ENCODE measurements at regions not wholly inside any gene's neighbourhood (a gene's known extent, or its start where the extent isn't known, plus 50 kb on each side); places are given as distances from the start of the nearest gene placed in this dataset.

- H3K4me2 ChIP-seq: no peak overlapping the region
Measured at GRCh38 chr7:106773228-106773627, 91.9 kb upstream of the PIK3CG start.

DNA sequence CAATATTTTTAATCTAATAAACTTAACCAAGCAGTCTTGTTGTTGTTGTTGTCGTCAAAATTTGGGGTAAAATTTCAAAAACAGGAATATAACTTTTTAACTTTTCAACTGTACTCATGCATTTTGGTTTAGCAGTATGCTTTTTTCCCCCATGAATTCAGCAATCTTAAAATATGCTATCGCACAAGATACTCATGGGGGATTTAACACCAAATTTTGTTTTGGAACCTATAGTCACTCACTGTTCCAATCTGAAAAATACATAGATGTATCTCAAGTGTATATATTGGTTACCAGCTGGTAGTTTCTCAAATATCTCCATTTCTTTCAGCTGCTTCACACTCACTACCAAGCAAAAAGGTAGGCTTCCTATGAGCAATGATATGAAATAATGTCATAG is 91.4 kb upstream of the PIK3CG start:
- H3K27me3 ChIP-seq (ENCODE audit: insufficient read depth): no peaks in the 10 kb centered on the region
- Mint-ChIP-seq H3K36me3 (ENCODE audit: low read depth) (no peaks in the 10 kb centered on the region), H3K9me3 (no peaks in the 10 kb centered on the region), H3K4me3 (no peak overlapping the region), H3K4me1 (peaks cover 4% of the 10 kb centered on the region; the same call in 1 of the 3 replicates), H3K27ac (no peak overlapping the region), H3K27me3 (ENCODE audit: insufficient read depth, low read depth, poor library complexity) (peaks cover 1% of the 10 kb centered on the region)
- no peak for ATAC-seq
- no peaks in the 10 kb centered on the region for H3K9me2 ChIP-seq (ENCODE audit: insufficient read depth)
- no peaks in the 10 kb centered on the region for H3K36me3 ChIP-seq (ENCODE audit: insufficient read depth)
- H3K4me3 ChIP-seq: no peak overlapping the region
- DNase-seq (ENCODE audit: low spot score): no peak
- no peak overlapping the region for H2AFZ ChIP-seq
- no peaks in the 10 kb centered on the region for H3K4me1 ChIP-seq (ENCODE audit: insufficient read depth)
- H3F3A ChIP-seq (replicated peaks; ENCODE audit: low read depth): no peaks in the 10 kb centered on the region
- H3K79me2 ChIP-seq (replicated peaks; ENCODE audit: insufficient read depth): no peaks in the 10 kb centered on the region
- no peaks in the 10 kb centered on the region for H4K20me1 ChIP-seq (replicated peaks; ENCODE audit: insufficient read depth)
- no peak overlapping the region for H3K27ac ChIP-seq (ENCODE audit: low read depth)
- H3K4me2 ChIP-seq: no peak overlapping the region
- TF ChIP-seq JUNB (IDR thresholded peaks at IDR 0.05; ENCODE audit: unreplicated experiment) (no peak), ZNF114 (CRISPR knock-in tag; IDR thresholded peaks at IDR 0.05) (no peak), ZNF462 (CRISPR knock-in tag; IDR thresholded peaks at IDR 0.05) (no peak), ZNF331 (CRISPR knock-in tag; IDR thresholded peaks at IDR 0.05; ENCODE audit: low read depth) (no peak), STAT1 (IDR thresholded peaks at IDR 0.05; ENCODE audit: unreplicated experiment) (no peak), CREB1 (CRISPR knock-in tag; IDR thresholded peaks at IDR 0.05; ENCODE audit: low read depth) (no peak), EZH2phosphoT487 (IDR thresholded peaks at IDR 0.05; ENCODE audit: unreplicated experiment) (no peak), POLR2AphosphoS5 (IDR thresholded peaks at IDR 0.05; ENCODE audit: low read depth) (no peak), ETS1 (IDR thresholded peaks at IDR 0.05) (no peak)
- TF ChIP-seq, protein P1, sequence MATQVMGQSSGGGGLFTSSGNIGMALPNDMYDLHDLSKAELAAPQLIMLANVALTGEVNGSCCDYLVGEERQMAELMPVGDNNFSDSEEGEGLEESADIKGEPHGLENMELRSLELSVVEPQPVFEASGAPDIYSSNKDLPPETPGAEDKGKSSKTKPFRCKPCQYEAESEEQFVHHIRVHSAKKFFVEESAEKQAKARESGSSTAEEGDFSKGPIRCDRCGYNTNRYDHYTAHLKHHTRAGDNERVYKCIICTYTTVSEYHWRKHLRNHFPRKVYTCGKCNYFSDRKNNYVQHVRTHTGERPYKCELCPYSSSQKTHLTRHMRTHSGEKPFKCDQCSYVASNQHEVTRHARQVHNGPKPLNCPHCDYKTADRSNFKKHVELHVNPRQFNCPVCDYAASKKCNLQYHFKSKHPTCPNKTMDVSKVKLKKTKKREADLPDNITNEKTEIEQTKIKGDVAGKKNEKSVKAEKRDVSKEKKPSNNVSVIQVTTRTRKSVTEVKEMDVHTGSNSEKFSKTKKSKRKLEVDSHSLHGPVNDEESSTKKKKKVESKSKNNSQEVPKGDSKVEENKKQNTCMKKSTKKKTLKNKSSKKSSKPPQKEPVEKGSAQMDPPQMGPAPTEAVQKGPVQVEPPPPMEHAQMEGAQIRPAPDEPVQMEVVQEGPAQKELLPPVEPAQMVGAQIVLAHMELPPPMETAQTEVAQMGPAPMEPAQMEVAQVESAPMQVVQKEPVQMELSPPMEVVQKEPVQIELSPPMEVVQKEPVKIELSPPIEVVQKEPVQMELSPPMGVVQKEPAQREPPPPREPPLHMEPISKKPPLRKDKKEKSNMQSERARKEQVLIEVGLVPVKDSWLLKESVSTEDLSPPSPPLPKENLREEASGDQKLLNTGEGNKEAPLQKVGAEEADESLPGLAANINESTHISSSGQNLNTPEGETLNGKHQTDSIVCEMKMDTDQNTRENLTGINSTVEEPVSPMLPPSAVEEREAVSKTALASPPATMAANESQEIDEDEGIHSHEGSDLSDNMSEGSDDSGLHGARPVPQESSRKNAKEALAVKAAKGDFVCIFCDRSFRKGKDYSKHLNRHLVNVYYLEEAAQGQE (IDR thresholded peaks at IDR 0.05; ENCODE audit: unreplicated experiment): no peak

More at GRCh38 chr7:106773228-106773627, 91.9 kb upstream of the PIK3CG start:
- no peak overlapping the region for H3K27ac ChIP-seq (ENCODE audit: low read depth)
- ATAC-seq (no peak), DNase-seq (ENCODE audit: low spot score) (peak; percentile 27)
- Mint-ChIP-seq H3K36me3 (ENCODE audit: low read depth) (no peaks in the 10 kb centered on the region), H3K4me3 (no peak overlapping the region), H3K9me3 (no peaks in the 10 kb centered on the region), H3K4me1 (peaks cover 4% of the 10 kb centered on the region; the same call in 1 of the 3 replicates), H3K27ac (no peak overlapping the region), H3K27me3 (ENCODE audit: insufficient read depth, low read depth, poor library complexity) (peaks cover 1% of the 10 kb centered on the region)
- no peaks in the 10 kb centered on the region for H4K20me1 ChIP-seq (replicated peaks; ENCODE audit: insufficient read depth)
- no peaks in the 10 kb centered on the region for H3K36me3 ChIP-seq (ENCODE audit: insufficient read depth)
- H3K4me3 ChIP-seq: no peak overlapping the region
- H3K9me2 ChIP-seq (ENCODE audit: insufficient read depth): no peaks in the 10 kb centered on the region
- H2AFZ ChIP-seq: no peak overlapping the region
- no peaks in the 10 kb centered on the region for H3K79me2 ChIP-seq (replicated peaks; ENCODE audit: insufficient read depth)
- H3F3A ChIP-seq (replicated peaks; ENCODE audit: low read depth): no peaks in the 10 kb centered on the region
- no peaks in the 10 kb centered on the region for H3K4me1 ChIP-seq (ENCODE audit: insufficient read depth)
- H3K27me3 ChIP-seq (ENCODE audit: insufficient read depth): no peaks in the 10 kb centered on the region
- TF ChIP-seq ZNF114 (CRISPR knock-in tag; IDR thresholded peaks at IDR 0.05): no peak
- no peak for TF ChIP-seq NANOG (IDR thresholded peaks at IDR 0.05; ENCODE audit: borderline replicate concordance)
- no peak for TF ChIP-seq EZH2phosphoT487 (IDR thresholded peaks at IDR 0.05; ENCODE audit: unreplicated experiment)
- no peak for TF ChIP-seq STAT1 (IDR thresholded peaks at IDR 0.05; ENCODE audit: unreplicated experiment)

Measured in GM23338 (cell line).